SU-DHL-6 (cell line): ENCODE measurements at regions not wholly inside any gene's neighbourhood (a gene's known extent, or its start where the extent isn't known, plus 50 kb on each side); places are given as distances from the start of the nearest gene placed in this dataset.

Experiments
- H2AFZ ChIP-seq: fragments of 200-600 bp; sonication (generic); 2 replicates; pipeline ENCODE4 v1.6.1; 2014; ENCODE audit warnings: low read depth, mild to moderate bottlenecking, moderate library complexity, mixed read lengths, antibody characterized with exemption, low read length; ENCODE audit not compliant: severe bottlenecking
- H3F3A ChIP-seq: fragments of 200-600 bp; shearing (Covaris generic); 2 replicates; pipeline ENCODE4 v1.6.0; 2016; ENCODE audit warnings: antibody characterized with exemption, mild to moderate bottlenecking; ENCODE audit not compliant: insufficient read depth
- H3K27ac ChIP-seq: fragments of 200-600 bp; sonication (generic); 2 replicates; pipeline ENCODE4 v1.5.1; 2016; ENCODE audit warnings: low read depth, mild to moderate bottlenecking, low read length, moderate library complexity, mixed read lengths
- H3K27me3 ChIP-seq: fragments of 200-600 bp; sonication (generic), shearing (Covaris generic); 2 replicates; pipeline ENCODE4 v1.6.0; 2014; ENCODE audit warnings: mild to moderate bottlenecking, low read length
- H3K36me3 ChIP-seq: fragments of 200-600 bp; sonication (generic); 2 replicates; pipeline ENCODE4 v1.6.1; 2014; ENCODE audit warnings: mild to moderate bottlenecking, low read length, mixed read lengths
- H3K4me2 ChIP-seq: fragments of 300-600, 200-600 bp; shearing (Covaris generic), sonication (generic); 2 replicates; pipeline ENCODE4 v1.6.0; 2014; ENCODE audit warnings: low read length, low read depth, mild to moderate bottlenecking; ENCODE audit not compliant: poor library complexity, severe bottlenecking
- H3K4me3 ChIP-seq: fragments of 200-600 bp; sonication (generic); 2 replicates; pipeline ENCODE4 v1.5.1; 2014; ENCODE audit warnings: antibody characterized with exemption, low read length, mild to moderate bottlenecking, mixed read lengths; ENCODE audit not compliant: insufficient read depth, poor library complexity, severe bottlenecking
- H3K79me2 ChIP-seq: fragments of 200-600 bp; sonication (generic); 2 replicates; pipeline ENCODE4 v1.6.1; 2014; ENCODE audit warnings: mild to moderate bottlenecking, low read length, moderate library complexity; ENCODE audit not compliant: insufficient read depth
- H3K9ac ChIP-seq: fragments of 200-600 bp; sonication (generic); 2 replicates; pipeline ENCODE4 v1.7.0; 2014; ENCODE audit warnings: mild to moderate bottlenecking, low read length
- H3K9me2 ChIP-seq: fragments of 200-600 bp; sonication (generic); replicated peaks from 2 replicates; pipeline ENCODE4 v1.6.1; 2014; ENCODE audit warnings: low read length; ENCODE audit not compliant: insufficient read depth
- H3K9me3 ChIP-seq: fragments of 200-600 bp; sonication (generic); 2 replicates; pipeline ENCODE4 v1.6.1; 2014; ENCODE audit warnings: low read length, mixed read lengths; ENCODE audit not compliant: insufficient read depth
- H4K20me1 ChIP-seq: fragments of 200-600 bp; sonication (generic); 2 replicates; pipeline ENCODE4 v1.6.1; 2014; ENCODE audit warnings: low read depth, mild to moderate bottlenecking, antibody characterized with exemption, low read length, moderate library complexity, mixed read lengths
- CTCF ChIP-seq: fragments of 200-600 bp; sonication (generic); IDR thresholded peaks from one replicate; pipeline ENCODE4 v1.5.1; 2017; ENCODE audit warnings: antibody characterized with exemption, mild to moderate bottlenecking, low read length, moderate library complexity; ENCODE audit not compliant: insufficient read depth, poor library complexity, severe bottlenecking
- EZH2phosphoT487 ChIP-seq: fragments of 200-600 bp; sonication (generic), shearing (Covaris generic); conservative IDR thresholded peaks from 2 replicates; pipeline ENCODE4 v1.6.1; 2018; ENCODE audit warnings: mild to moderate bottlenecking, antibody characterized with exemption, low read length, moderate library complexity, mixed read lengths

GRCh38 chr10:59073456-59074053, 102.9 kb upstream of the PHYHIPL start:
- Histone ChIP-seq H3F3A (no peaks in the 10 kb centered on the region), H3K4me2 (no peak overlapping the region), H3K27ac (no peak overlapping the region), H3K36me3 (no peaks in the 10 kb centered on the region), H3K9me3 (no peaks in the 10 kb centered on the region), H2AFZ (no peak overlapping the region), H4K20me1 (no peaks in the 10 kb centered on the region), H3K9ac (no peak overlapping the region), H3K27me3 (no peaks in the 10 kb centered on the region), H3K9me2 (no peaks in the 10 kb centered on the region), H3K4me3 (no peak overlapping the region), H3K79me2 (no peaks in the 10 kb centered on the region)
- TF ChIP-seq EZH2phosphoT487, result no peak
- no peak for TF ChIP-seq CTCF

- Histone ChIP-seq H3K27ac (no peak overlapping the region), H3K27me3 (no peaks in the 10 kb centered on the region), H3K9me2 (no peaks in the 10 kb centered on the region), H3K36me3 (no peaks in the 10 kb centered on the region), H3K4me3 (no peak overlapping the region), H3K4me2 (no peak overlapping the region), H3K79me2 (no peaks in the 10 kb centered on the region), H3F3A (no peaks in the 10 kb centered on the region), H4K20me1 (no peaks in the 10 kb centered on the region), H3K9me3 (no peaks in the 10 kb centered on the region), H2AFZ (no peak overlapping the region), H3K9ac (no peak overlapping the region)
- no peak for TF ChIP-seq EZH2phosphoT487
- TF ChIP-seq CTCF, result no peak
Measured at GRCh38 chr10:59075576-59075975, 100.9 kb upstream of the PHYHIPL start.

GRCh38 chr10:59077855-59078254, 98.6 kb upstream of the PHYHIPL start:
- Histone ChIP-seq H3K9me3 (no peaks in the 10 kb centered on the region), H3K9ac (no peak overlapping the region), H3K36me3 (no peaks in the 10 kb centered on the region), H3K4me3 (no peak overlapping the region), H3K79me2 (no peaks in the 10 kb centered on the region), H3K4me2 (no peak overlapping the region), H4K20me1 (no peaks in the 10 kb centered on the region), H3K27ac (no peak overlapping the region), H3F3A (no peaks in the 10 kb centered on the region), H3K27me3 (no peaks in the 10 kb centered on the region), H3K9me2 (no peaks in the 10 kb centered on the region), H2AFZ (no peak overlapping the region)
- TF ChIP-seq CTCF (no peak), EZH2phosphoT487 (no peak)
